VCaP (cell line): ENCODE measurements at regions not wholly inside any gene's neighbourhood (a gene's known extent, or its start where the extent isn't known, plus 50 kb on each side); places are given as distances from the start of the nearest gene placed in this dataset.

Experiments
- H3K27ac ChIP-seq: fragments of 450-650 bp; 2 replicates; pipeline ENCODE4 v1.5.1; 2017
- CTCF ChIP-seq: fragments of 450-650 bp; conservative IDR thresholded peaks from 2 replicates; pipeline ENCODE4 v1.5.1; 2017; ENCODE audit warnings: mild to moderate bottlenecking, moderate library complexity

DNA sequence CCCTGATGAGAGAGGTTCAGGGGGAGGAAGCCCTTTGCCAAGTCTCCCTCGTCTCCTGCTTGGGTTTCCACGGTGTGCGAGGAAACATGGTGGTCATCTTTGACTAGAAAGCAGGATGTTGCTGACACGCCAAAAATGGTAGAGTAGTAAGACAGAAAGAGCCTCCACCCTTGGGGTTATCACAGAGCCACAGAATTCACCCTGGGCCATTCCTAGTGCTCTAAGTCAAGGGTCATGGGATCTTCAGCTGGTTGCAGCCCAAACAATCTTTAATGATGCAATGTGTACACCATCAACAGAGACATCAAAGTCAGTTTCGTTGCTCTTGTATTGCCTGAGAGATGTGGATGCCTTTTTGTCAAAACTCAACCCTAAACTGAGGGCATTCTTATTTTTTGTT is 201.9 kb downstream of the LY86 start:
- no peak overlapping the region for H3K27ac ChIP-seq
- no peak for TF ChIP-seq CTCF

GRCh38 chr6:6790891-6791290 is 202.4 kb downstream of the LY86 start:
- no peak overlapping the region for H3K27ac ChIP-seq
- no peak for TF ChIP-seq CTCF

- no peak overlapping the region for H3K27ac ChIP-seq
- no peak for TF ChIP-seq CTCF
These were observed 205.1 kb downstream of the LY86 start for GRCh38 chr6:6793388-6794250.

DNA sequence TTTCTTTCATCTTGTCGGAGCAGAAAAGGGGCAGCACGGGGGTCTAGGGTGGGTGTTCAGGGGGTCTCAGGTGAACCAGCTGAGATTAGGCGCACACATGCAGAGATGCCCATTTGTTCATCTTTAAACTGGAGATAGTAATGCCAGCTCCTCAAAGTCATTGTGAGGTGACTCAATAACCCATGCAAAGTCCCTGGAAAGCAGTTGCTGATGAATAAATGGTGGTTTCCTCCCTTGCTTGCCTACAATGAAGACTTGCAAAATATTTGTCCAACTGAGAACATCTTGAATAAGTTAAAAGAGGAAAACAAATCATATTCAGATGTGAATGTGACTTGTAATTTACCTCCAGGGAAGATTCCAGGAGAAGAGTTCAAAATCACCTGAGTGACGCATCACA is 206.9 kb downstream of the LY86 start:
- no peak for TF ChIP-seq CTCF
- no peak overlapping the region for H3K27ac ChIP-seq

DNA sequence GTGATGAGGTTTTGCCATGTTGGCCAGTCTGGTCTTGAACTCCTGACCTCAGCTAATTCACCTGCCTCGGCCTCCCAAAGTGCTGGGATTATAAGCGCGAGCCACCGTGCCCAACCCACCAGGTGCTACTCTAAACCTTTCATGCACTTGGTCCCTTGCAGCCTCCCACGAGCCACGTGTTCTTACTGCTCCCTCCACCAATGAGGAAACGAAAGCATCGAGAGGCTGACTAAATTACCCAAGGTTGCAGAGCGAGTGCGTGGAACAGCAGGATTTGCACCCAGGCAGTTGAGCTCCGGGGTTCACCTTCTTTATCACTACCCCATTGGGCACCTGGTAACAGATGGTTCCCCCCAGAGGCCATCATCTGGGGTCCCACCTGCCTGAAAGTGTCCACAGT is 208.3 kb downstream of the LY86 start:
- no peak overlapping the region for H3K27ac ChIP-seq
- TF ChIP-seq CTCF: no peak

DNA sequence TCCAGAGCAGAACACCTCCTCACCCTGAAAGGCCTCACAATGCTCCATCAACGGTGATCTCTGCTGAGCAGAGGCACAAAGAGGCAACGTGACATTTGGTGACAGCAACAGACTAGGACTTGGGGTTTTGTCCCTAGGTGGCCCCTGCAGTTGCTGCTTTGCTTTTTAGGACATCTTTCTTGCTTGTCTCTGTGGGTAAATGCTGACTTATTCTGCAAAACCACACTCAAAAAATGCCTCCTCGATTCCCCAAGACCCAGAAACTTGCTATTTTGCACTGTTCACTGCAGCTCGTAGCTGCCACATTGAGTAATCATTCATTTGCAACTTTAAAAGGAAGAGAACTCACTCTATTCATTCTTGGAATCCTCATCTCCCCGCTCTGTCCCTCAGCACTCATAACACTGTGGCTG is 209.9 kb downstream of the LY86 start:
- no peak for TF ChIP-seq CTCF
- no peak overlapping the region for H3K27ac ChIP-seq

DNA sequence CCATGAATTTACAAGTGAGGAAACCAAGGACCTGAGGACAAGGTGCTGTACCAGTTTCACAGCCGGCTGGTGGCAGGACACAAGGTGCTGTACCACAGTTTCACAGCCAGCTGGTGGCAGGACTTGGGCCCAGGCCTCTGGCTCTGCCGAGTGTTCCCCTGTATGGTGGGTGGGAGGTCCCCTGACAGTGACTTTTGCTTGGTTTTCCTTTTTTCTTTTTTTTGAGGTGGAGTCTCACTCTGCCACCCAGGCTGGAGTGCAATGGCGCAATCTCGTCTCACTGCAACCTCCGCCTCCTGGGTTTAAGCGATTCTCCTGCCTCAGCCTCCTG is 212.4 kb downstream of the LY86 start:
- H3K27ac ChIP-seq: no peak overlapping the region
- TF ChIP-seq CTCF: no peak
